MV-4-11 (cell line): ENCODE measurements at regions not wholly inside any gene's neighbourhood (a gene's known extent, or its start where the extent isn't known, plus 50 kb on each side); places are given as distances from the start of the nearest gene placed in this dataset.
"Not testable (repeated sequence)": the region's sequence is repeated elsewhere in the genome, so short reads cannot be mapped to it uniquely, and the experiment has no call there.

Experiments used
- DNase-seq: peaks from one replicate; lab custom pipeline; 2025; lab: John Stamatoyannopoulos, UW

- DNase-seq: no peak
Measured at GRCh38 chr20:53668992-53669391, 75.4 kb upstream of the ZNF217 start.

GRCh38 chr20:53666144-53666543, 72.5 kb upstream of the ZNF217 start:
- DNase-seq: no peak

- no peak for DNase-seq
Measured at GRCh38 chr20:53664121-53664520, 70.5 kb upstream of the ZNF217 start.

GRCh38 chr20:53663521-53663920, 69.9 kb upstream of the ZNF217 start:
- not testable (repeated sequence) for DNase-seq

- peak; percentile 61 for DNase-seq
Measured at GRCh38 chr20:53662595-53662994, 69.0 kb upstream of the ZNF217 start.

- no peak for DNase-seq
Measured at GRCh38 chr20:53660947-53661381, 67.3 kb upstream of the ZNF217 start.

- no peak for DNase-seq
Measured at GRCh38 chr20:53660078-53660909, 66.7 kb upstream of the ZNF217 start.

- DNase-seq: no peak
Measured at GRCh38 chr20:53658973-53659372, 65.3 kb upstream of the ZNF217 start.

GRCh38 chr20:53658322-53658721, 64.7 kb upstream of the ZNF217 start:
- DNase-seq: no peak

- DNase-seq: no peak
Measured at GRCh38 chr20:53657732-53658131, 64.1 kb upstream of the ZNF217 start.

- no peak for DNase-seq
Measured at GRCh38 chr20:53657279-53657678, 63.6 kb upstream of the ZNF217 start.

GRCh38 chr20:53656293-53657202, 62.9 kb upstream of the ZNF217 start:
- DNase-seq: peak; percentile 72

- no peak for DNase-seq
Measured at GRCh38 chr20:53655625-53656292, 62.1 kb upstream of the ZNF217 start.

GRCh38 chr20:53654932-53655624, 61.4 kb upstream of the ZNF217 start:
- DNase-seq: peak; percentile 88

- DNase-seq: not testable (repeated sequence)
Measured at GRCh38 chr20:53654521-53654920, 60.9 kb upstream of the ZNF217 start.

GRCh38 chr20:53652859-53653517, 59.3 kb upstream of the ZNF217 start:
- DNase-seq: peak; percentile 24

GRCh38 chr20:53652090-53652858, 58.6 kb upstream of the ZNF217 start:
- DNase-seq: peak; percentile 81

- DNase-seq: peak; percentile 6
Measured at GRCh38 chr20:53649493-53649892, 55.9 kb upstream of the ZNF217 start.

- DNase-seq: peak; percentile 32
Measured at GRCh38 chr20:53647286-53647821, 53.7 kb upstream of the ZNF217 start.

- DNase-seq: no peak
Measured at GRCh38 chr20:53646550-53646949, 52.9 kb upstream of the ZNF217 start.
